ENCODE measurements at regions not wholly inside any gene's neighbourhood (a gene's known extent, or its start where the extent isn't known, plus 50 kb on each side); places are given as distances from the start of the nearest gene placed in this dataset.
"Not testable (repeated sequence)": the region's sequence is repeated elsewhere in the genome, so short reads cannot be mapped to it uniquely, and the experiment has no call there.

GRCh38 chr1:185517808-185518419 lies 200.9 kb upstream of the IVNS1ABP start:
- Histone ChIP-seq H2AFZ (ENCODE audit: low read length) (no peak overlapping the region), H3K36me3 (ENCODE audit: insufficient read depth, low read length) (no peaks in the 10 kb centered on the region), H3K27me3 (ENCODE audit: low read length) (no peaks in the 10 kb centered on the region), H3K27ac (ENCODE audit: low read length) (no peak overlapping the region), H3K4me2 (ENCODE audit: low read depth, low read length, poor library complexity, severe bottlenecking) (no peak overlapping the region), H3K9me3 (ENCODE audit: low read length) (peaks cover 21% of the 10 kb centered on the region), H3K4me1 (ENCODE audit: low read length) (no peaks in the 10 kb centered on the region), H3K9ac (ENCODE audit: low read length) (no peak overlapping the region), H3K9me2 (replicated peaks; ENCODE audit: insufficient read depth, low read length) (no peaks in the 10 kb centered on the region), H3K4me3 (ENCODE audit: low read length) (no peak overlapping the region), H4K20me1 (ENCODE audit: insufficient read depth, low read depth, low read length) (no peaks in the 10 kb centered on the region), H3K79me2 (ENCODE audit: low read length) (no peaks in the 10 kb centered on the region)
- no peak for DNase-seq

GRCh38 chr1:185517301-185517700 lies 200.3 kb upstream of the IVNS1ABP start:
- H3K4me3 ChIP-seq (ENCODE audit: low read length); H3K4me1 ChIP-seq (ENCODE audit: low read length); DNase-seq; H3K9ac ChIP-seq (ENCODE audit: low read length); H3K4me2 ChIP-seq (ENCODE audit: low read depth, low read length, poor library complexity, severe bottlenecking); H3K36me3 ChIP-seq (ENCODE audit: insufficient read depth, low read length); H3K79me2 ChIP-seq (ENCODE audit: low read length); H4K20me1 ChIP-seq (ENCODE audit: insufficient read depth, low read depth, low read length); H2AFZ ChIP-seq (ENCODE audit: low read length); H3K27me3 ChIP-seq (ENCODE audit: low read length); H3K27ac ChIP-seq (ENCODE audit: low read length); H3K9me2 ChIP-seq (replicated peaks; ENCODE audit: insufficient read depth, low read length): not testable (repeated sequence)
- peaks cover 21% of the 10 kb centered on the region for H3K9me3 ChIP-seq (ENCODE audit: low read length)

GRCh38 chr1:185515696-185516095 lies 198.7 kb upstream of the IVNS1ABP start:
- H3K9me3 ChIP-seq (ENCODE audit: low read length) = peaks cover 21% of the 10 kb centered on the region

DNA sequence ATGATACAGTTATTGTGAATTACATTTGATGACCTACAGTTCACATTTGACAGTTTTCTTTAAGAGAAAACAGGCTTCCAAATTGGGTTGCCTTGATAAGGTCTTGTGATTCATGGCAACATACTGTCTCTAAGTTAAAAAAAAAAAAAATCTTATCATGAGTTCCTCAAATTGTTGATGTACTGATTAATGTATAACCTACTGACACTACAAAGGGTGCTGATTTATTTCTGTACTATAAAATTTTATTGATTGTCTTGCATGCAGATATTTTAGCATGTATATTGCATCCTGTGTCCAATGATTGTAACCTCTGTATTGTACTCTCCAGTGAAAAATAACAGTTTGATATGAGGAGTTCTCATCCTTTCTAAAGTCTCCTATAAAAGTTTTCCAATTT lies 197.3 kb upstream of the IVNS1ABP start:
- Histone ChIP-seq H3K36me3 (ENCODE audit: insufficient read depth, low read length) (no peaks in the 10 kb centered on the region), H3K9me2 (replicated peaks; ENCODE audit: insufficient read depth, low read length) (no peaks in the 10 kb centered on the region), H3K4me2 (ENCODE audit: low read depth, low read length, poor library complexity, severe bottlenecking) (no peak overlapping the region), H3K79me2 (ENCODE audit: low read length) (no peaks in the 10 kb centered on the region), H3K27me3 (ENCODE audit: low read length) (no peaks in the 10 kb centered on the region), H3K27ac (ENCODE audit: low read length) (no peak overlapping the region), H3K9me3 (ENCODE audit: low read length) (peaks cover 19% of the 10 kb centered on the region), H3K9ac (ENCODE audit: low read length) (no peak overlapping the region), H3K4me1 (ENCODE audit: low read length) (no peaks in the 10 kb centered on the region), H4K20me1 (ENCODE audit: insufficient read depth, low read depth, low read length) (no peaks in the 10 kb centered on the region), H3K4me3 (ENCODE audit: low read length) (no peak overlapping the region), H2AFZ (ENCODE audit: low read length) (no peak overlapping the region)
- DNase-seq = no peak

More at GRCh38 chr1:185515696-185516095, 198.7 kb upstream of the IVNS1ABP start:
- Histone ChIP-seq H4K20me1 (ENCODE audit: insufficient read depth, low read depth, low read length) (no peaks in the 10 kb centered on the region), H3K4me2 (ENCODE audit: low read depth, low read length, poor library complexity, severe bottlenecking) (no peak overlapping the region), H3K27ac (ENCODE audit: low read length) (no peak overlapping the region), H3K4me3 (ENCODE audit: low read length) (no peak overlapping the region), H3K9ac (ENCODE audit: low read length) (no peak overlapping the region), H3K36me3 (ENCODE audit: insufficient read depth, low read length) (no peaks in the 10 kb centered on the region), H3K4me1 (ENCODE audit: low read length) (no peaks in the 10 kb centered on the region), H3K9me2 (replicated peaks; ENCODE audit: insufficient read depth, low read length) (no peaks in the 10 kb centered on the region), H3K27me3 (ENCODE audit: low read length) (no peaks in the 10 kb centered on the region), H2AFZ (ENCODE audit: low read length) (no peak overlapping the region), H3K79me2 (ENCODE audit: low read length) (no peaks in the 10 kb centered on the region)
- no peak for DNase-seq

GRCh38 chr1:185512442-185512841 lies 195.4 kb upstream of the IVNS1ABP start:
- Histone ChIP-seq H3K79me2 (ENCODE audit: low read length) (no peaks in the 10 kb centered on the region), H3K9ac (ENCODE audit: low read length) (no peak overlapping the region), H3K9me3 (ENCODE audit: low read length) (peaks cover 4% of the 10 kb centered on the region; the same call in 1 of the 2 replicates), H3K27me3 (ENCODE audit: low read length) (no peaks in the 10 kb centered on the region), H4K20me1 (ENCODE audit: insufficient read depth, low read depth, low read length) (no peaks in the 10 kb centered on the region), H3K4me2 (ENCODE audit: low read depth, low read length, poor library complexity, severe bottlenecking) (no peak overlapping the region), H3K4me3 (ENCODE audit: low read length) (no peak overlapping the region), H3K27ac (ENCODE audit: low read length) (no peak overlapping the region), H2AFZ (ENCODE audit: low read length) (no peak overlapping the region), H3K9me2 (replicated peaks; ENCODE audit: insufficient read depth, low read length) (no peaks in the 10 kb centered on the region), H3K4me1 (ENCODE audit: low read length) (no peaks in the 10 kb centered on the region), H3K36me3 (ENCODE audit: insufficient read depth, low read length) (no peaks in the 10 kb centered on the region)
- DNase-seq = no peak

GRCh38 chr1:185501099-185501498 lies 184.1 kb upstream of the IVNS1ABP start:
- Histone ChIP-seq H3K9me3 (ENCODE audit: low read length) (no peaks in the 10 kb centered on the region), H3K9me2 (replicated peaks; ENCODE audit: insufficient read depth, low read length) (no peaks in the 10 kb centered on the region), H3K9ac (ENCODE audit: low read length) (no peak overlapping the region), H2AFZ (ENCODE audit: low read length) (no peak overlapping the region), H3K36me3 (ENCODE audit: insufficient read depth, low read length) (no peaks in the 10 kb centered on the region), H4K20me1 (ENCODE audit: insufficient read depth, low read depth, low read length) (no peaks in the 10 kb centered on the region), H3K27me3 (ENCODE audit: low read length) (no peaks in the 10 kb centered on the region), H3K4me3 (ENCODE audit: low read length) (no peak overlapping the region), H3K79me2 (ENCODE audit: low read length) (no peaks in the 10 kb centered on the region), H3K4me2 (ENCODE audit: low read depth, low read length, poor library complexity, severe bottlenecking) (no peak overlapping the region), H3K4me1 (ENCODE audit: low read length) (peaks cover 6% of the 10 kb centered on the region; the same call in 1 of the 2 replicates), H3K27ac (ENCODE audit: low read length) (no peak overlapping the region)
- DNase-seq = no peak

DNA sequence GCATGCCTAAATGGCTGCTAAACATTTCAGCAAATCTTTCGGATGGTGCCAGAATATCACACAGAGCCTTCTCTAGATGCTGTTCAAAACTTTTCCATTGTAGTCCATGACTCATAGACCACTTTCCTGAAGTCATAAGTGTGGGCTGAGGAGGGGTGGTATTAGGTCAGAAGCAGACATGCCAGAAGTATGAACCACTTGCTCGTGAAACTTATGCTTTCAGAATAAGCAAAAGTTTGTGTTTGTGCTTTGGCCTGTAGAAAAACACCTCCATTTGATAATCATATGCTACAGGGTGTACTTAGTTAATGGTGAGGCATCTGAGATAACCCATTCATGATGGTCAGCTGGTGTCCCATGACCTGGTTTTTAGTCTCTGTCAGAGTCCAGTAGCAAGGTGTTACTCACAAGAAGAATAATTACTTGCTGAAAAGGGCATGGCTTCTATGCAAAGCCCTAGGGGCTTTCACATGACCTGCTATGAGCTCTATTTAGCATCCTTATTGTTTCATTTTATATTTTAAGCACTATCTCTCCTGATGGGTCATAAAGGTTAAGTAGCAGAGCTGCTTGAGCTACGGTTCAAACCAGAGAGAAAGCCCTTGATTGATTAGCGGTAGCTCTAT lies 183.1 kb upstream of the IVNS1ABP start:
- Histone ChIP-seq H3K9ac (ENCODE audit: low read length) (no peak overlapping the region), H3K4me2 (ENCODE audit: low read depth, low read length, poor library complexity, severe bottlenecking) (no peak overlapping the region), H3K27me3 (ENCODE audit: low read length) (no peaks in the 10 kb centered on the region), H3K27ac (ENCODE audit: low read length) (no peak overlapping the region), H3K9me2 (replicated peaks; ENCODE audit: insufficient read depth, low read length) (no peaks in the 10 kb centered on the region), H3K79me2 (ENCODE audit: low read length) (no peaks in the 10 kb centered on the region), H3K4me1 (ENCODE audit: low read length) (peaks cover 6% of the 10 kb centered on the region; the same call in 1 of the 2 replicates), H2AFZ (ENCODE audit: low read length) (no peak overlapping the region), H4K20me1 (ENCODE audit: insufficient read depth, low read depth, low read length) (no peaks in the 10 kb centered on the region), H3K36me3 (ENCODE audit: insufficient read depth, low read length) (no peaks in the 10 kb centered on the region), H3K9me3 (ENCODE audit: low read length) (no peaks in the 10 kb centered on the region), H3K4me3 (ENCODE audit: low read length) (no peak overlapping the region)
- DNase-seq = no peak

GRCh38 chr1:185498207-185498606 lies 181.2 kb upstream of the IVNS1ABP start:
- Histone ChIP-seq H3K79me2 (ENCODE audit: low read length) (no peaks in the 10 kb centered on the region), H3K9me3 (ENCODE audit: low read length) (no peaks in the 10 kb centered on the region), H3K36me3 (ENCODE audit: insufficient read depth, low read length) (no peaks in the 10 kb centered on the region), H3K27ac (ENCODE audit: low read length) (no peak overlapping the region), H3K9ac (ENCODE audit: low read length) (no peak overlapping the region), H3K4me3 (ENCODE audit: low read length) (no peak overlapping the region), H3K4me2 (ENCODE audit: low read depth, low read length, poor library complexity, severe bottlenecking) (no peak overlapping the region), H3K9me2 (replicated peaks; ENCODE audit: insufficient read depth, low read length) (no peaks in the 10 kb centered on the region), H2AFZ (ENCODE audit: low read length) (no peak overlapping the region), H3K4me1 (ENCODE audit: low read length) (peaks cover 6% of the 10 kb centered on the region; the same call in 1 of the 2 replicates), H4K20me1 (ENCODE audit: insufficient read depth, low read depth, low read length) (no peaks in the 10 kb centered on the region), H3K27me3 (ENCODE audit: low read length) (no peaks in the 10 kb centered on the region)
- DNase-seq = no peak

Data from Karpas-422 (cell line).